ENCODE measurements at regions not wholly inside any gene's neighbourhood (a gene's known extent, or its start where the extent isn't known, plus 50 kb on each side); places are given as distances from the start of the nearest gene placed in this dataset.
"Not testable (repeated sequence)": the region's sequence is repeated elsewhere in the genome, so short reads cannot be mapped to it uniquely, and the experiment has no call there.

- DNase-seq = not testable (repeated sequence)
Measured at GRCh38 chrX:63176578-63176977, 174.6 kb downstream of the SPIN4 start.

- not testable (repeated sequence) for DNase-seq
Measured at GRCh38 chrX:63173841-63174718, 177.1 kb downstream of the SPIN4 start.

- not testable (repeated sequence) for DNase-seq
Measured at GRCh38 chrX:63169416-63169815, 181.7 kb downstream of the SPIN4 start.

GRCh38 chrX:63168949-63169348 lies 182.2 kb downstream of the SPIN4 start:
- not testable (repeated sequence) for DNase-seq

- DNase-seq = not testable (repeated sequence)
Measured at GRCh38 chrX:63167002-63167401, 184.1 kb downstream of the SPIN4 start.

- not testable (repeated sequence) for DNase-seq
Measured at GRCh38 chrX:63160994-63161393, 190.1 kb downstream of the SPIN4 start.

GRCh38 chrX:63160340-63160739 lies 190.8 kb downstream of the SPIN4 start:
- DNase-seq = not testable (repeated sequence)

- not testable (repeated sequence) for DNase-seq
Measured at GRCh38 chrX:63145526-63145925, 205.6 kb downstream of the SPIN4 start.

GRCh38 chrX:63142588-63142987 lies 208.5 kb downstream of the SPIN4 start:
- not testable (repeated sequence) for DNase-seq

GRCh38 chrX:63135859-63136258 lies 215.3 kb downstream of the SPIN4 start:
- not testable (repeated sequence) for DNase-seq

- DNase-seq = no peak
Measured at GRCh38 chrX:63128509-63128908, 222.6 kb downstream of the SPIN4 start.

GRCh38 chrX:63115196-63115595 lies 235.9 kb downstream of the SPIN4 start:
- DNase-seq = no peak

- DNase-seq = no peak
Measured at GRCh38 chrX:63101879-63102620, 249.1 kb downstream of the SPIN4 start.

GRCh38 chrX:63058204-63058603 lies 292.9 kb downstream of the SPIN4 start:
- no peak for DNase-seq

- no peak for DNase-seq
Measured at GRCh38 chrX:63050225-63050624, 300.9 kb downstream of the SPIN4 start.

GRCh38 chrX:63032811-63033210 lies 318.3 kb downstream of the SPIN4 start:
- DNase-seq = no peak

- no peak for DNase-seq
Measured at GRCh38 chrX:63013549-63013948, 337.6 kb downstream of the SPIN4 start.

- no peak for DNase-seq
Measured at GRCh38 chrX:63012574-63012973, 338.6 kb downstream of the SPIN4 start.

GRCh38 chrX:63000196-63000595 lies 350.9 kb downstream of the SPIN4 start:
- not testable (repeated sequence) for DNase-seq
